Glutamatergic neuron (in vitro differentiated cells): ENCODE measurements at regions not wholly inside any gene's neighbourhood (a gene's known extent, or its start where the extent isn't known, plus 50 kb on each side); places are given as distances from the start of the nearest gene placed in this dataset.
"Not testable (repeated sequence)": the region's sequence is repeated elsewhere in the genome, so short reads cannot be mapped to it uniquely, and the experiment has no call there.

Source experiments
- DNase-seq: peaks from one replicate; pipeline ENCODE4 v3.0.0; 2022
- H3K27ac Mint-ChIP-seq: one replicate; pipeline ENCODE4 v1.8.0; 2020; ENCODE audit warnings: mild to moderate bottlenecking, mixed read lengths, inconsistent platforms; ENCODE audit not compliant: unreplicated experiment
- H3K27me3 Mint-ChIP-seq: one replicate; pipeline ENCODE4 v1.8.0; 2020; ENCODE audit warnings: mild to moderate bottlenecking, moderate library complexity, mixed read lengths, inconsistent platforms; ENCODE audit not compliant: unreplicated experiment
- H3K36me3 Mint-ChIP-seq: one replicate; pipeline ENCODE4 v1.8.0; 2020; ENCODE audit warnings: mild to moderate bottlenecking, mixed read lengths, inconsistent platforms; ENCODE audit not compliant: unreplicated experiment
- H3K4me1 Mint-ChIP-seq: one replicate; pipeline ENCODE4 v1.8.0; 2020; ENCODE audit warnings: mild to moderate bottlenecking, low read depth, mixed read lengths, inconsistent platforms; ENCODE audit not compliant: unreplicated experiment
- H3K4me3 Mint-ChIP-seq: one replicate; pipeline ENCODE4 v1.8.0; 2020; ENCODE audit warnings: mild to moderate bottlenecking, mixed read lengths, inconsistent platforms; ENCODE audit not compliant: unreplicated experiment
- H3K9me3 Mint-ChIP-seq: one replicate; pipeline ENCODE4 v1.8.0; 2020; ENCODE audit warnings: mild to moderate bottlenecking, moderate library complexity, mixed read lengths, inconsistent platforms; ENCODE audit not compliant: unreplicated experiment
- TF ChIP-seq, protein P1 (sequence below): fragments of 200-600 bp; sonication (generic); IDR thresholded peaks from one replicate; pipeline ENCODE4 v1.5.0; 2021; ENCODE audit not compliant: partially characterized antibody, unreplicated experiment

DNA sequence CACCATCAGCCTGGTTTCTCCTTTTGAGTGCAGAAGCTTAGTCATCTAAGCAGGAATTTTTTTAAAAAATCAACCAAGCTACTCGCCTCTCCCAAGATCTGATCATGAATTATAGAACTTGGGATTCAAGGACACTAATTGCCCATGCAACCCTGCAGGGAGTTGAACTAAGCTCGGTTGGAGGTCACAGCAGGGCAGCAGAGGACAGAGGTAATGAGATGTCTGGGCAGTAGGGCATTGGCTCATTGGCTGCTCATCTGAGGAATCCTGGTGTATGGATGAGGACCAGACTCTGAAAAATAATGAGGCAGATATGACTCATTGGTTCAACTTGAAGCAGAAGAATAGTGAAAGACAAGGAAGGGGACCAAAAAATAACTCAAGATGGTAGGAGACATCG, 111.8 kb upstream of the TLE1 start:
- H3K4me1 Mint-ChIP-seq = peaks cover 3% of the 10 kb centered on the region
- DNase-seq = no peak
- no peaks in the 10 kb centered on the region for H3K36me3 Mint-ChIP-seq
- H3K27me3 Mint-ChIP-seq = no peaks in the 10 kb centered on the region
- no peak overlapping the region for H3K27ac Mint-ChIP-seq
- TF ChIP-seq, protein P1, sequence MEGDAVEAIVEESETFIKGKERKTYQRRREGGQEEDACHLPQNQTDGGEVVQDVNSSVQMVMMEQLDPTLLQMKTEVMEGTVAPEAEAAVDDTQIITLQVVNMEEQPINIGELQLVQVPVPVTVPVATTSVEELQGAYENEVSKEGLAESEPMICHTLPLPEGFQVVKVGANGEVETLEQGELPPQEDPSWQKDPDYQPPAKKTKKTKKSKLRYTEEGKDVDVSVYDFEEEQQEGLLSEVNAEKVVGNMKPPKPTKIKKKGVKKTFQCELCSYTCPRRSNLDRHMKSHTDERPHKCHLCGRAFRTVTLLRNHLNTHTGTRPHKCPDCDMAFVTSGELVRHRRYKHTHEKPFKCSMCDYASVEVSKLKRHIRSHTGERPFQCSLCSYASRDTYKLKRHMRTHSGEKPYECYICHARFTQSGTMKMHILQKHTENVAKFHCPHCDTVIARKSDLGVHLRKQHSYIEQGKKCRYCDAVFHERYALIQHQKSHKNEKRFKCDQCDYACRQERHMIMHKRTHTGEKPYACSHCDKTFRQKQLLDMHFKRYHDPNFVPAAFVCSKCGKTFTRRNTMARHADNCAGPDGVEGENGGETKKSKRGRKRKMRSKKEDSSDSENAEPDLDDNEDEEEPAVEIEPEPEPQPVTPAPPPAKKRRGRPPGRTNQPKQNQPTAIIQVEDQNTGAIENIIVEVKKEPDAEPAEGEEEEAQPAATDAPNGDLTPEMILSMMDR = no peak
- no peaks in the 10 kb centered on the region for H3K9me3 Mint-ChIP-seq
- H3K4me3 Mint-ChIP-seq = no peak overlapping the region

- TF ChIP-seq, protein P1 = no peak
- Mint-ChIP-seq H3K9me3 (no peaks in the 10 kb centered on the region), H3K36me3 (no peaks in the 10 kb centered on the region), H3K27me3 (no peaks in the 10 kb centered on the region), H3K4me1 (peaks cover 3% of the 10 kb centered on the region), H3K4me3 (no peak overlapping the region), H3K27ac (no peak overlapping the region)
- DNase-seq = no peak
Measured at GRCh38 chr9:81804306-81804705, 115.0 kb upstream of the TLE1 start.

DNA sequence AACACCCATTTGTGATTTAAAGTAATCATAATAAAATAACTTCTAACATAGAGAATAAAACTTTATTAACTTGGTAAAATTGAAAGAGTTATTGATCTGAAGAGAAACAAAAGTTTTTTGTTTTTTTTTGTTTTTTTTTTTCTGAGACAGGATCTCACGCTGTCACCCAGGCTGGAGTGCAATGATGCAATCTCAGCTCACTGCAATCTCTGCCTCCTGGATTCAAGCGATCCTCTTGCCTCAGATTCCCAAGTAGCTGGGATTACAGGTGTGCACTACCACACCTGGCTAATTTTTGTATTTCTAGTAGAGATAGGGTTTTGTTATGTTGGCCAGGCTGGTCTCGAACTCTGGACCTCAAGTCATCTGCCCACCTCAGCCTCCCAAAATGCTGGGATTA, 116.5 kb upstream of the SPATA31D4 start:
- not testable (repeated sequence) for H3K9me3 Mint-ChIP-seq, DNase-seq, H3K36me3 Mint-ChIP-seq, H3K27ac Mint-ChIP-seq, H3K4me3 Mint-ChIP-seq, H3K4me1 Mint-ChIP-seq, H3K27me3 Mint-ChIP-seq

- H3K4me1 Mint-ChIP-seq = no peaks in the 10 kb centered on the region
- H3K9me3 Mint-ChIP-seq = no peaks in the 10 kb centered on the region
- H3K27me3 Mint-ChIP-seq = no peaks in the 10 kb centered on the region
- H3K4me3 Mint-ChIP-seq = no peak overlapping the region
- DNase-seq = no peak
- H3K36me3 Mint-ChIP-seq = no peaks in the 10 kb centered on the region
- TF ChIP-seq, protein P1 = no peak
- no peak overlapping the region for H3K27ac Mint-ChIP-seq
Measured at GRCh38 chr9:81814401-81814793, 113.8 kb upstream of the SPATA31D4 start.

- no peak overlapping the region for H3K4me3 Mint-ChIP-seq
- TF ChIP-seq, protein P1 = no peak
- no peak for DNase-seq
- H3K4me1 Mint-ChIP-seq = no peaks in the 10 kb centered on the region
- no peaks in the 10 kb centered on the region for H3K36me3 Mint-ChIP-seq
- H3K27me3 Mint-ChIP-seq = no peaks in the 10 kb centered on the region
- H3K27ac Mint-ChIP-seq = no peak overlapping the region
- no peaks in the 10 kb centered on the region for H3K9me3 Mint-ChIP-seq
Measured at GRCh38 chr9:81814794-81815464, 113.3 kb upstream of the SPATA31D4 start.

- Mint-ChIP-seq H3K27me3 (no peaks in the 10 kb centered on the region), H3K27ac (no peak overlapping the region), H3K4me3 (no peak overlapping the region), H3K4me1 (no peaks in the 10 kb centered on the region), H3K36me3 (no peaks in the 10 kb centered on the region), H3K9me3 (no peaks in the 10 kb centered on the region)
- TF ChIP-seq, protein P1 = no peak
- DNase-seq = no peak
Measured at GRCh38 chr9:81815781-81816180, 112.4 kb upstream of the SPATA31D4 start.
